ENCODE measurements at regions not wholly inside any gene's neighbourhood (a gene's known extent, or its start where the extent isn't known, plus 50 kb on each side); places are given as distances from the start of the nearest gene placed in this dataset.

- intact Hi-C loops (cut with DNase I, micrococcal nuclease), result no loop called here
- ATAC-seq (no peak), DNase-seq (no peak)
- Histone ChIP-seq H3K4me1 (ENCODE audit: low read depth) (no peaks in the 10 kb centered on the region), H3K36me3 (ENCODE audit: low read depth) (no peaks in the 10 kb centered on the region), H3K4me3 (no peak overlapping the region), H3K9me3 (peaks cover 2% of the 10 kb centered on the region)
- no peak for TF ChIP-seq CTCF (IDR thresholded peaks at IDR 0.05)
Observed at GRCh38 chr13:103199380-103200088, 133.3 kb upstream of the SLC10A2 start.

- H3K9me3 ChIP-seq, result peaks cover 2% of the 10 kb centered on the region
- ATAC-seq, result no peak
- intact Hi-C loops (cut with DNase I, micrococcal nuclease), result no loop called here
- no peak for DNase-seq
- H3K4me3 ChIP-seq, result no peak overlapping the region
- TF ChIP-seq CTCF (IDR thresholded peaks at IDR 0.05), result no peak
- no peaks in the 10 kb centered on the region for H3K4me1 ChIP-seq (ENCODE audit: low read depth)
- H3K36me3 ChIP-seq (ENCODE audit: low read depth), result no peaks in the 10 kb centered on the region
Observed at GRCh38 chr13:103196356-103196755, 130.1 kb upstream of the SLC10A2 start.

GRCh38 chr13:103195762-103196161, 129.5 kb upstream of the SLC10A2 start:
- intact Hi-C loops (cut with DNase I, micrococcal nuclease), result no loop called here
- peaks cover 2% of the 10 kb centered on the region for H3K9me3 ChIP-seq
- TF ChIP-seq CTCF (IDR thresholded peaks at IDR 0.05), result no peak
- no peak for ATAC-seq
- DNase-seq, result no peak
- no peaks in the 10 kb centered on the region for H3K36me3 ChIP-seq (ENCODE audit: low read depth)
- no peaks in the 10 kb centered on the region for H3K4me1 ChIP-seq (ENCODE audit: low read depth)
- no peak overlapping the region for H3K4me3 ChIP-seq

GRCh38 chr13:103194871-103195270, 128.7 kb upstream of the SLC10A2 start:
- DNase-seq, result no peak
- Histone ChIP-seq H3K4me3 (no peak overlapping the region), H3K36me3 (ENCODE audit: low read depth) (no peaks in the 10 kb centered on the region), H3K4me1 (ENCODE audit: low read depth) (no peaks in the 10 kb centered on the region), H3K9me3 (peaks cover 2% of the 10 kb centered on the region)
- no peak for TF ChIP-seq CTCF (IDR thresholded peaks at IDR 0.05)
- intact Hi-C loops (cut with DNase I, micrococcal nuclease), result no loop called here
- ATAC-seq, result no peak

- H3K4me3 ChIP-seq, result no peak overlapping the region
- no peak for TF ChIP-seq CTCF (IDR thresholded peaks at IDR 0.05)
- intact Hi-C loops (cut with DNase I, micrococcal nuclease), result no loop called here
- no peaks in the 10 kb centered on the region for H3K36me3 ChIP-seq (ENCODE audit: low read depth)
- no peaks in the 10 kb centered on the region for H3K4me1 ChIP-seq (ENCODE audit: low read depth)
- no peak for DNase-seq
- no peaks in the 10 kb centered on the region for H3K9me3 ChIP-seq
- ATAC-seq, result no peak
Observed at GRCh38 chr13:103192511-103193135, 126.4 kb upstream of the SLC10A2 start.
